K562 (cell line): ENCODE measurements at regions not wholly inside any gene's neighbourhood (a gene's known extent, or its start where the extent isn't known, plus 50 kb on each side); places are given as distances from the start of the nearest gene placed in this dataset.

Source experiments
- CBFA2T2 ChIP-seq: fragments of 450-650 bp; conservative IDR thresholded peaks from 2 replicates; pipeline ENCODE4 v1.6.1; 2017; ENCODE audit warnings: mild to moderate bottlenecking
- CHD2 ChIP-seq: IDR thresholded peaks from 2 replicates; pipeline ENCODE4 v1.6.1; 2011; ENCODE audit warnings: low read depth, low read length
- CTCFL ChIP-seq: IDR thresholded peaks from 2 replicates; pipeline ENCODE4 v1.6.1; 2011; ENCODE audit warnings: borderline replicate concordance, low read depth, mild to moderate bottlenecking, moderate library complexity, low read length; ENCODE audit not compliant: insufficient read depth, poor library complexity, severe bottlenecking
- ESRRB ChIP-seq: fragments of 250-450 bp; sonication (Bioruptor Pico); IDR thresholded peaks from 2 replicates; pipeline ENCODE4 v1.5.0; 2020; ENCODE audit warnings: mild to moderate bottlenecking, moderate library complexity, borderline replicate concordance
- HNRNPLL ChIP-seq: fragments of 200-400 bp; formaldehyde crosslinking; IDR thresholded peaks from 2 replicates; pipeline ENCODE4 v1.6.1; 2017; ENCODE audit warnings: low read length, low read depth, mild to moderate bottlenecking; ENCODE audit not compliant: poor library complexity, severe bottlenecking
- MCM7 ChIP-seq, 2 experiments: fragments of 450-650 bp; IDR thresholded peaks; 2 replicates each; pipeline ENCODE4 v1.6.1; 2016 to 2018
- NFXL1 ChIP-seq: fragments of 450-650 bp; formaldehyde crosslinking; IDR thresholded peaks from 2 replicates; pipeline ENCODE4 v1.4.0; 2021; ENCODE audit warnings: mild to moderate bottlenecking
- OTX1 ChIP-seq: fragments of 450-650 bp; formaldehyde crosslinking; IDR thresholded peaks from 2 replicates; pipeline ENCODE4 v1.4.0; 2022; ENCODE audit warnings: mild to moderate bottlenecking
- TAF15 ChIP-seq: fragments of 200-400 bp; formaldehyde crosslinking; IDR thresholded peaks from 2 replicates; pipeline ENCODE4 v1.6.1; 2017; ENCODE audit warnings: mild to moderate bottlenecking, low read depth, low read length, moderate library complexity
- XRCC5 ChIP-seq: fragments of 200-400 bp; formaldehyde crosslinking; IDR thresholded peaks from 2 replicates; pipeline ENCODE4 v1.6.1; 2017; ENCODE audit warnings: low read depth, mild to moderate bottlenecking, low read length
- ZKSCAN8 ChIP-seq: fragments of 200-800 bp; sonication (Bioruptor generic); IDR thresholded peaks from 2 replicates; pipeline ENCODE4 v1.6.1; 2016; ENCODE audit warnings: missing genetic modification characterization, missing compliant biosample characterization
- ZNF175 ChIP-seq: fragments of 200-800 bp; sonication (Bioruptor generic); IDR thresholded peaks from 2 replicates; pipeline ENCODE4 v1.6.1; 2016; ENCODE audit warnings: low read depth, mild to moderate bottlenecking, missing genetic modification characterization, missing compliant biosample characterization
- ZNF239 ChIP-seq: fragments of 250-450 bp; sonication (Bioruptor Pico); IDR thresholded peaks from 2 replicates; pipeline ENCODE4 v1.4.0; 2020; ENCODE audit warnings: mild to moderate bottlenecking
- ZNF316 ChIP-seq: fragments of 450-650 bp; IDR thresholded peaks from 2 replicates; pipeline ENCODE4 v1.6.1; 2016
- ZNF431 ChIP-seq: sonication (generic); formaldehyde crosslinking; IDR thresholded peaks from 2 replicates; pipeline ENCODE4 v1.8.0; 2022; ENCODE audit warnings: mild to moderate bottlenecking, missing genetic modification reagents
- ZNF589 ChIP-seq: fragments of 200-800 bp; sonication (Bioruptor generic); IDR thresholded peaks from 2 replicates; pipeline ENCODE4 v1.6.1; 2016; ENCODE audit warnings: low read depth, missing genetic modification characterization, missing compliant biosample characterization
- TF ChIP-seq, protein P1 (sequence below): fragments of 450-650 bp; IDR thresholded peaks from 2 replicates; pipeline ENCODE4 v1.6.1; 2014; ENCODE audit warnings: low read depth, mild to moderate bottlenecking, moderate library complexity, borderline replicate concordance
- TF ChIP-seq, protein P2 (sequence below): fragments of 450-650 bp; IDR thresholded peaks from 2 replicates; pipeline ENCODE4 v1.6.1; 2017; ENCODE audit warnings: antibody characterized with exemption
- TF ChIP-seq, protein P3 (sequence below): fragments of 250-450 bp; sonication (Bioruptor Pico); IDR thresholded peaks from 2 replicates; pipeline ENCODE4 v1.5.0; 2021
- TF ChIP-seq, protein P4 (sequence below): sonication (generic); formaldehyde crosslinking; IDR thresholded peaks from 2 replicates; pipeline ENCODE4 v1.9.0; 2022; ENCODE audit warnings: mild to moderate bottlenecking, missing genetic modification reagents

GRCh38 chr22:20650294-20651207, 123.4 kb upstream of the SERPIND1 start (continued):
- TF ChIP-seq, protein P1, sequence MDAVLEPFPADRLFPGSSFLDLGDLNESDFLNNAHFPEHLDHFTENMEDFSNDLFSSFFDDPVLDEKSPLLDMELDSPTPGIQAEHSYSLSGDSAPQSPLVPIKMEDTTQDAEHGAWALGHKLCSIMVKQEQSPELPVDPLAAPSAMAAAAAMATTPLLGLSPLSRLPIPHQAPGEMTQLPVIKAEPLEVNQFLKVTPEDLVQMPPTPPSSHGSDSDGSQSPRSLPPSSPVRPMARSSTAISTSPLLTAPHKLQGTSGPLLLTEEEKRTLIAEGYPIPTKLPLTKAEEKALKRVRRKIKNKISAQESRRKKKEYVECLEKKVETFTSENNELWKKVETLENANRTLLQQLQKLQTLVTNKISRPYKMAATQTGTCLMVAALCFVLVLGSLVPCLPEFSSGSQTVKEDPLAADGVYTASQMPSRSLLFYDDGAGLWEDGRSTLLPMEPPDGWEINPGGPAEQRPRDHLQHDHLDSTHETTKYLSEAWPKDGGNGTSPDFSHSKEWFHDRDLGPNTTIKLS = no peak
- TF ChIP-seq OTX1 (CRISPR knock-in tag) (0 out of 2 replicates have a peak, but pooled peaks have one; percentile 47), HNRNPLL (no peak), ZNF589 (no peak), ZNF316 (no peak), NFXL1 (0 out of 2 replicates have a peak, but pooled peaks have one; percentile 51), CBFA2T2 (no peak), TAF15 (no peak), ZKSCAN8 (CRISPR knock-in tag) (no peak), CTCFL (no peak), ZNF239 (CRISPR knock-in tag) (no peak), CHD2 (peak; percentile 9; the same call in 1 of the 2 replicates), ESRRB (CRISPR knock-in tag) (0 out of 2 replicates have a peak, but pooled peaks have one; percentile 18), XRCC5 (no peak), MCM7 (IDR thresholded peaks at IDR 0.05) (no peak), ZNF175 (CRISPR knock-in tag) (no peak), ZNF431 (CRISPR knock-in tag) (no peak)
- TF ChIP-seq, protein P2, sequence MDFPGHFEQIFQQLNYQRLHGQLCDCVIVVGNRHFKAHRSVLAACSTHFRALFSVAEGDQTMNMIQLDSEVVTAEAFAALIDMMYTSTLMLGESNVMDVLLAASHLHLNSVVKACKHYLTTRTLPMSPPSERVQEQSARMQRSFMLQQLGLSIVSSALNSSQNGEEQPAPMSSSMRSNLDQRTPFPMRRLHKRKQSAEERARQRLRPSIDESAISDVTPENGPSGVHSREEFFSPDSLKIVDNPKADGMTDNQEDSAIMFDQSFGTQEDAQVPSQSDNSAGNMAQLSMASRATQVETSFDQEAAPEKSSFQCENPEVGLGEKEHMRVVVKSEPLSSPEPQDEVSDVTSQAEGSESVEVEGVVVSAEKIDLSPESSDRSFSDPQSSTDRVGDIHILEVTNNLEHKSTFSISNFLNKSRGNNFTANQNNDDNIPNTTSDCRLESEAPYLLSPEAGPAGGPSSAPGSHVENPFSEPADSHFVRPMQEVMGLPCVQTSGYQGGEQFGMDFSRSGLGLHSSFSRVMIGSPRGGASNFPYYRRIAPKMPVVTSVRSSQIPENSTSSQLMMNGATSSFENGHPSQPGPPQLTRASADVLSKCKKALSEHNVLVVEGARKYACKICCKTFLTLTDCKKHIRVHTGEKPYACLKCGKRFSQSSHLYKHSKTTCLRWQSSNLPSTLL = no peak
- TF ChIP-seq, protein P3, sequence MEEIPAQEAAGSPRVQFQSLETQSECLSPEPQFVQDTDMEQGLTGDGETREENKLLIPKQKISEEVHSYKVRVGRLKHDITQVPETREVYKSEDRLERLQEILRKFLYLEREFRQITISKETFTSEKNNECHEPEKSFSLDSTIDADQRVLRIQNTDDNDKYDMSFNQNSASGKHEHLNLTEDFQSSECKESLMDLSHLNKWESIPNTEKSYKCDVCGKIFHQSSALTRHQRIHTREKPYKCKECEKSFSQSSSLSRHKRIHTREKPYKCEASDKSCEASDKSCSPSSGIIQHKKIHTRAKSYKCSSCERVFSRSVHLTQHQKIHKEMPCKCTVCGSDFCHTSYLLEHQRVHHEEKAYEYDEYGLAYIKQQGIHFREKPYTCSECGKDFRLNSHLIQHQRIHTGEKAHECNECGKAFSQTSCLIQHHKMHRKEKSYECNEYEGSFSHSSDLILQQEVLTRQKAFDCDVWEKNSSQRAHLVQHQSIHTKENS = no peak
- TF ChIP-seq, protein P4, sequence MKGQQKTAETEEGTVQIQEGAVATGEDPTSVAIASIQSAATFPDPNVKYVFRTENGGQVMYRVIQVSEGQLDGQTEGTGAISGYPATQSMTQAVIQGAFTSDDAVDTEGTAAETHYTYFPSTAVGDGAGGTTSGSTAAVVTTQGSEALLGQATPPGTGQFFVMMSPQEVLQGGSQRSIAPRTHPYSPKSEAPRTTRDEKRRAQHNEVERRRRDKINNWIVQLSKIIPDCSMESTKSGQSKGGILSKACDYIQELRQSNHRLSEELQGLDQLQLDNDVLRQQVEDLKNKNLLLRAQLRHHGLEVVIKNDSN = peak; percentile 22; the same call in 1 of the 2 replicates
